ENCODE measurements at regions not wholly inside any gene's neighbourhood (a gene's known extent, or its start where the extent isn't known, plus 50 kb on each side); places are given as distances from the start of the nearest gene placed in this dataset.
A peak's percentile ranks its signal among the peaks of the same experiment; 100 is the strongest.
"Not testable (repeated sequence)": the region's sequence is repeated elsewhere in the genome, so short reads cannot be mapped to it uniquely, and the experiment has no call there.

- peaks cover 20 to 37% of the 10 kb centered on the region in 2 donors for H3K27me3 Mint-ChIP-seq
- no peak overlapping the region for H3K4me3 Mint-ChIP-seq
- no peak for DNase-seq
- H3K36me3 Mint-ChIP-seq (ENCODE audit: insufficient read depth) = no peaks in the 10 kb centered on the region
- no peak for ATAC-seq (replicated peaks)
- no peaks in the 10 kb centered on the region for H3K4me1 Mint-ChIP-seq (ENCODE audit: low read depth in 2 of 2)
- H3K27ac Mint-ChIP-seq = no peak overlapping the region
- no peaks in the 10 kb centered on the region for H3K9me3 Mint-ChIP-seq
Observed at GRCh38 chr5:109570362-109570874, 119.3 kb upstream of the MAN2A1 start.

- Mint-ChIP-seq H3K27me3 (peaks cover 24 to 51% of the 10 kb centered on the region in 2 donors), H3K36me3 (ENCODE audit: insufficient read depth) (no peaks in the 10 kb centered on the region), H3K9me3 (no peaks in the 10 kb centered on the region), H3K27ac (no peak overlapping the region), H3K4me1 (ENCODE audit: low read depth in 2 of 2) (no peaks in the 10 kb centered on the region), H3K4me3 (no peak overlapping the region)
- no peak for DNase-seq
- no peak for ATAC-seq (replicated peaks)
Observed at GRCh38 chr5:109567374-109568044, 122.2 kb upstream of the MAN2A1 start.

- no peaks in the 10 kb centered on the region for H3K36me3 Mint-ChIP-seq (ENCODE audit: insufficient read depth)
- DNase-seq (no peak), ATAC-seq (replicated peaks) (no peak)
- no peaks in the 10 kb centered on the region for H3K9me3 Mint-ChIP-seq
- H3K4me1 Mint-ChIP-seq (ENCODE audit: low read depth in 2 of 2) = no peaks in the 10 kb centered on the region
- H3K27ac Mint-ChIP-seq = no peak overlapping the region
- peaks cover 21 to 43% of the 10 kb centered on the region in 2 donors for H3K27me3 Mint-ChIP-seq
- no peak overlapping the region for H3K4me3 Mint-ChIP-seq
Observed at GRCh38 chr5:109566361-109566760, 123.4 kb upstream of the MAN2A1 start.

- H3K36me3 Mint-ChIP-seq (ENCODE audit: insufficient read depth) = no peaks in the 10 kb centered on the region
- peaks cover 1 to 4% of the 10 kb centered on the region in 2 donors for H3K4me1 Mint-ChIP-seq (ENCODE audit: low read depth in 2 of 2)
- H3K4me3 Mint-ChIP-seq = no peak overlapping the region
- no peak overlapping the region for H3K27ac Mint-ChIP-seq
- no peak for DNase-seq
- no peak for ATAC-seq (replicated peaks)
- no peaks in the 10 kb centered on the region for H3K9me3 Mint-ChIP-seq
- H3K27me3 Mint-ChIP-seq = peaks cover 16 to 36% of the 10 kb centered on the region in 2 donors
Observed at GRCh38 chr5:109563739-109564138, 126.0 kb upstream of the MAN2A1 start.

- DNase-seq (no peak), ATAC-seq (replicated peaks) (no peak)
- no peaks in the 10 kb centered on the region for H3K36me3 Mint-ChIP-seq (ENCODE audit: insufficient read depth)
- no peak overlapping the region for H3K27ac Mint-ChIP-seq
- H3K4me3 Mint-ChIP-seq = no peak overlapping the region
- peaks cover 16 to 36% of the 10 kb centered on the region in 2 donors for H3K27me3 Mint-ChIP-seq
- peaks cover 7 to 10% of the 10 kb centered on the region in 2 donors for H3K4me1 Mint-ChIP-seq (ENCODE audit: low read depth in 2 of 2)
- no peaks in the 10 kb centered on the region for H3K9me3 Mint-ChIP-seq
Observed at GRCh38 chr5:109563189-109563588, 126.5 kb upstream of the MAN2A1 start.

- Mint-ChIP-seq H3K36me3 (ENCODE audit: insufficient read depth) (no peaks in the 10 kb centered on the region), H3K4me3 (no peak overlapping the region), H3K27me3 (peaks cover 16 to 30% of the 10 kb centered on the region in 2 donors), H3K9me3 (no peaks in the 10 kb centered on the region), H3K27ac (no peak overlapping the region), H3K4me1 (ENCODE audit: low read depth in 2 of 2) (peaks cover 9 to 17% of the 10 kb centered on the region in 2 donors)
- no peak for ATAC-seq (replicated peaks)
- no peak for DNase-seq
Observed at GRCh38 chr5:109562441-109562840, 127.3 kb upstream of the MAN2A1 start.

- Mint-ChIP-seq H3K4me1 (ENCODE audit: low read depth in 2 of 2) (peaks cover 9 to 17% of the 10 kb centered on the region in 2 donors), H3K27me3 (peaks cover 12 to 21% of the 10 kb centered on the region in 2 donors), H3K9me3 (no peaks in the 10 kb centered on the region), H3K4me3 (no peak overlapping the region), H3K36me3 (ENCODE audit: insufficient read depth) (no peaks in the 10 kb centered on the region), H3K27ac (no peak overlapping the region)
- DNase-seq = no peak
- ATAC-seq (replicated peaks) = no peak
Observed at GRCh38 chr5:109561447-109561846, 128.3 kb upstream of the MAN2A1 start.

- ATAC-seq (replicated peaks) = no peak
- Mint-ChIP-seq H3K27ac (no peak overlapping the region), H3K27me3 (peaks cover 5 to 16% of the 10 kb centered on the region in 2 donors), H3K9me3 (no peaks in the 10 kb centered on the region), H3K36me3 (ENCODE audit: insufficient read depth) (no peaks in the 10 kb centered on the region), H3K4me1 (ENCODE audit: low read depth in 2 of 2) (peaks cover 9 to 17% of the 10 kb centered on the region in 2 donors), H3K4me3 (no peak overlapping the region)
- no peak for DNase-seq
Observed at GRCh38 chr5:109560554-109560953, 129.2 kb upstream of the MAN2A1 start.

GRCh38 chr5:109558952-109559351 lies 130.8 kb upstream of the MAN2A1 start:
- H3K27me3 Mint-ChIP-seq = no peaks in the 10 kb centered on the region
- peaks cover 9 to 17% of the 10 kb centered on the region in 2 donors for H3K4me1 Mint-ChIP-seq (ENCODE audit: low read depth in 2 of 2)
- DNase-seq = no peak
- no peak overlapping the region for H3K4me3 Mint-ChIP-seq
- no peaks in the 10 kb centered on the region for H3K36me3 Mint-ChIP-seq (ENCODE audit: insufficient read depth)
- H3K9me3 Mint-ChIP-seq = no peaks in the 10 kb centered on the region
- no peak for ATAC-seq (replicated peaks)
- no peak overlapping the region for H3K27ac Mint-ChIP-seq

- Mint-ChIP-seq H3K9me3 (no peaks in the 10 kb centered on the region), H3K27ac (no peak overlapping the region), H3K4me3 (no peak overlapping the region), H3K4me1 (ENCODE audit: low read depth in 2 of 2) (peaks cover 9 to 17% of the 10 kb centered on the region in 2 donors), H3K36me3 (ENCODE audit: insufficient read depth) (no peaks in the 10 kb centered on the region), H3K27me3 (no peaks in the 10 kb centered on the region)
- ATAC-seq (replicated peaks) (peak; percentile 54), DNase-seq (no peak)
Observed at GRCh38 chr5:109558364-109558763, 131.4 kb upstream of the MAN2A1 start.

- Mint-ChIP-seq H3K36me3 (ENCODE audit: insufficient read depth) (no peaks in the 10 kb centered on the region), H3K27ac (no peak overlapping the region), H3K27me3 (peaks cover 0 to 18% of the 10 kb centered on the region in 2 donors), H3K4me1 (ENCODE audit: low read depth in 2 of 2) (peaks cover 8 to 14% of the 10 kb centered on the region in 2 donors), H3K9me3 (peaks cover 0 to 8% of the 10 kb centered on the region in 2 donors), H3K4me3 (no peak overlapping the region)
- no peak for DNase-seq
- no peak for ATAC-seq (replicated peaks)
Observed at GRCh38 chr5:109553846-109554245, 135.9 kb upstream of the MAN2A1 start.

GRCh38 chr5:109551234-109551633 lies 138.5 kb upstream of the MAN2A1 start:
- peaks cover 0 to 18% of the 10 kb centered on the region in 2 donors for H3K27me3 Mint-ChIP-seq
- not testable (repeated sequence) for H3K4me1 Mint-ChIP-seq (ENCODE audit: low read depth in 2 of 2); H3K27ac Mint-ChIP-seq; H3K9me3 Mint-ChIP-seq; H3K36me3 Mint-ChIP-seq (ENCODE audit: insufficient read depth); ATAC-seq (replicated peaks); DNase-seq; H3K4me3 Mint-ChIP-seq

- no peak overlapping the region for H3K4me3 Mint-ChIP-seq
- H3K27me3 Mint-ChIP-seq = peaks cover 2 to 20% of the 10 kb centered on the region in 2 donors
- no peak for ATAC-seq (replicated peaks)
- no peak for DNase-seq
- no peak overlapping the region for H3K27ac Mint-ChIP-seq
- no peaks in the 10 kb centered on the region for H3K4me1 Mint-ChIP-seq (ENCODE audit: low read depth in 2 of 2)
- no peaks in the 10 kb centered on the region for H3K36me3 Mint-ChIP-seq (ENCODE audit: insufficient read depth)
- peaks cover 0 to 8% of the 10 kb centered on the region in 2 donors for H3K9me3 Mint-ChIP-seq
Observed at GRCh38 chr5:109550077-109550476, 139.7 kb upstream of the MAN2A1 start.

- peaks cover 16 to 26% of the 10 kb centered on the region in 2 donors for H3K27me3 Mint-ChIP-seq
- DNase-seq = no peak
- H3K9me3 Mint-ChIP-seq = peaks cover 0 to 8% of the 10 kb centered on the region in 2 donors
- no peak overlapping the region for H3K27ac Mint-ChIP-seq
- no peak overlapping the region for H3K4me3 Mint-ChIP-seq
- no peak for ATAC-seq (replicated peaks)
- no peaks in the 10 kb centered on the region for H3K36me3 Mint-ChIP-seq (ENCODE audit: insufficient read depth)
- H3K4me1 Mint-ChIP-seq (ENCODE audit: low read depth in 2 of 2) = no peaks in the 10 kb centered on the region
Observed at GRCh38 chr5:109546461-109546860, 136.7 kb upstream of the PJA2 start.

All from effector memory CD8-positive, alpha-beta T cell (primary cell).